HCEC 1CT (cell line): ENCODE measurements at regions not wholly inside any gene's neighbourhood (a gene's known extent, or its start where the extent isn't known, plus 50 kb on each side); places are given as distances from the start of the nearest gene placed in this dataset.
A peak's percentile ranks its signal among the peaks of the same experiment; 100 is the strongest.

Experiments
- DNase-seq: peaks from one replicate; pipeline ENCODE4 v3.0.0-alpha.2; 2017

- DNase-seq = no peak
Measured at GRCh38 chr3:16810593-16811367, 74.0 kb upstream of the PLCL2 start.

DNA sequence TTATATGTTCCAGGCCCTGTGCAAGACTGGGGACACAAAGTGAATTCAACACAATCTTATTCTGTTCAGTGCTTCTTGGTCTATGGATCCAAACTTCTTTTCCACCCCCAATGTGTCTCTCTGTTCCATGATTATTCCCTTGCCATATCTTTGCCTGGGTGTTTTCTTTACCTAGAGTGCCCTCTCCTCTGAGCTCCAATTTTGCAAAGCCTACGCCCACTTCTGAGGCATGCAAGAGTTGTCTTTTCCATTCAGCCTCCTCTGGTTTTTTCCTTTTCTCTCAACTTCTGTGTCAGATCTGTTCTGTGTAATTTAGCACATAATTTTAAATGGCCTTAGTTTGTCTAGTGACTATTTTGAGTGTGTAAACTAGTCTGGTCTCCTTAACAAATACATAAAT, 72.8 kb upstream of the PLCL2 start:
- DNase-seq = no peak

DNA sequence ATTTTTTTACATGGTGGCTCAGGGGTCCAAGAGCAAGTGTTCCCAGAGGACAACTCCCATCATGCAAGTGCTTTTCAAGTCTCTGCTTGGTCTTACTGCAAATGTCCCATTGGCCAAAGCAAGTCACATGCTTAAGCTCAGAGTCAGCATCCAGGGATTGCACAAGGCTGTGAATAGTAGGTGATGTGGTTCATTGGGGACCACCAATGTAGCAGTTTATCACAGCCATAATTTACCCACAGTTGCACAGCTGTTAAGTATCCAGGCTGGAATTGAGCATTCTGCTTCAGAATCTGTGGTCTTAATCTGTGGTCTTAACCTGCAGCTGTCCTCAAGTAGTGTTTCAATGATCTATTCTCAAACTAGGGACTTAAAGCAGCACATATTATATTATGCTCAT, 71.4 kb upstream of the PLCL2 start:
- no peak for DNase-seq

GRCh38 chr3:16816048-16816780, 68.5 kb upstream of the PLCL2 start:
- no peak for DNase-seq

- DNase-seq = peak; percentile 10
Measured at GRCh38 chr3:16817197-16817596, 67.6 kb upstream of the PLCL2 start.

DNA sequence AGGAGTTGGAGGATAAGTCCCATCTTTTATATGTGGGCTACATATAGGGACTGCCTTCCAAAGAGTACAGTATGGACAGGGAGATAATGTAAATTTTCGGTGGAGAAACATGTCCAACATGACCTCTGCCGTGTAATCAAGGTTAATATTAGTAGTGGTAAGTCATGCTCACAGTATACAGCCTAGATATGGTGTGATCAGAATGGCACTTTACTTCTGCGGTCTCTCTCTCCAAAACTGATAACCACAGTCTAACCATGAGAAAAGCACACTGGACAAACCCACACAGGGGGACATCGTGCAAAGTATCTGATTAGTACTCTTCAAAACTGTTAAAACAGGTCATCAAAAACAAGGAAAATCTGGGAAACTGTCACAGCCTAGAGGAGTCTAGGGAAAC, 66.6 kb upstream of the PLCL2 start:
- no peak for DNase-seq

GRCh38 chr3:16818945-16819344, 65.8 kb upstream of the PLCL2 start:
- no peak for DNase-seq

DNA sequence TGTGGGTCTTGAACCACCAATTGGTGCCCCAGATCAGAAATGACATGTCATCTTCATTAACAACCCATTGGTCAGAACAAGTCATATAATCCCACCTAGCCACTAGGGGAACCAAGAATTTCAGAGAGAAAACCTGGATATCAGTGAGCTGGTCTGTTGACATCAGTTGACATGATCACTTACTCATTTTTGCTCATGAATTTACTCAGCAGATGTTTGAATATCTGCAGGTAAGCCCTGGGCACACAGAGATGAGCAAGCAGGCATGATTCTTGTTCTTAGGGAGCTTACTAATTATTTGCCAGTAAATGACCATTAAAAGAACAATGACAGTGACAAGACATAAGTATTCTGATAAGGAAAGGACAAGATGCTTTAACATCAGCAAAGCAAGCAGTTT, 64.3 kb upstream of the PLCL2 start:
- no peak for DNase-seq

DNA sequence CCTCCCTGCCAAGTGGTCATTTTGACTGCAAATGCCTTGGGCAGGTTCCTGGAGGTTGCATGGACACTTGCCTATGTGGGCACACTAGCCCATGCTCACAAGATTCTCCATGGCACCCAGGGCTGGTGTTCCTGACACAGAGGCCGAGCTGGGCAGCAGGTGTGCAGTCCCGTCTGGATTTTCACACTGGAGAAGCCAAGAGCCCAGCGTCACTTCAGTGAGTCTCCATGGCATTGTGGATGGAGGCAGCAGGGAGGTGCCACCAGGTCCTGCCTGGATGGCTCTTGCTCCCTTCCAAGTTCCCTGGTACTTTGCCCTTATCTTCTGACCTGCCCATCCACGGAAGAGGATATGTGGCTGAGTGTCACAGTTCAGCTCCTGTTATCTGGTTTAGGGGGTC, 63.7 kb upstream of the PLCL2 start:
- DNase-seq = no peak

DNA sequence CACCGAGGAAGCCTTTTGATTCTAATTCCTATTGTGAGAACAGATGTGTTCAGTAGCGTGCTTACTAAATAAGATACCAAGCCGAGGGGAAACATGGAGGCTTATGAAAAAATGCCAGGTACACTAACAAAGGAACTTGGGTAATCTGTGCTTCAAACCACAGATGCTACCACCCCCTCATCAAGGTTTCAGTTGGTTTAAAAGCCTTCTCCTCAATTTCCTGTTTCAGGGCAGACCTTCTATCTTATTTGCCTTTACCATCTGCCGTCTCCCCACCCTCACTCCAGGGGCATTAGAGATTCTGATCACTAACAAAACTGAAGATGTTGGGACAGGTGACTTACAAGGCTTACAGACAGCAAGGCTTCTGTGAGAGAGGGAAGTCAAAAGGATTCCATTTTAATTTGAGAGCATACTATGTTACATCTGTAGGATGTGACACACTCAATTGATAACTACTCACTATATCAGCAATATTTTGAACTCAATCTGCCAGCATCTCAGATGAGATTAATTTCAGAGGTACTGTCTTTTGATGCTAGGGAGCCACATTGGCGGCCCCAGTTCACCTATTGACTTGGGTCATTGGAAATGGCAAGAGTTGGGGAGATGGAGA, 60.6 kb upstream of the PLCL2 start:
- DNase-seq = no peak

GRCh38 chr3:16825617-16826204, 59.0 kb upstream of the PLCL2 start:
- no peak for DNase-seq

- DNase-seq = peak; percentile 81
Measured at GRCh38 chr3:16828815-16829214, 55.9 kb upstream of the PLCL2 start.

- no peak for DNase-seq
Measured at GRCh38 chr3:16831846-16832245, 52.9 kb upstream of the PLCL2 start.

- no peak for DNase-seq
Measured at GRCh38 chr3:16834214-16834613, 50.5 kb upstream of the PLCL2 start.

DNA sequence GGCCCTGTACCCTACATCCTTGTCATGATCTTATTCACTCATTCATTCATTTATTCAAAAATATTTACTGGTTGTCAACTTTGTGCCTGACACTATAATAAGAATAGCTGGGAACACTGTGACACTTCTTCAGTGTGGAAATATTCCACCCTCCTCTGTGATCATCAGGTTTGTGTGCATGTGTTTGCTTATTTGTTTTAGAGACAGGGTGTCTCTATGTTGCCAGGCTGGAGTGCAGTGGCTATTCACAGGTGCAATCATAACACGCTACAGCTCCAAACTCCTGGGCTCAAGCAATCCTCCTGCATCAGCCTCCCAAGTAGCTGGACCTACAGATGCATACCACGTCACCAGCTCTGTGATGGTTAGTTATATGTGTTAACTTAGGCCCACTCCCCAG, 50.0 kb upstream of the PLCL2 start:
- DNase-seq = no peak
